ENCODE measurements at regions not wholly inside any gene's neighbourhood (a gene's known extent, or its start where the extent isn't known, plus 50 kb on each side); places are given as distances from the start of the nearest gene placed in this dataset.

DNA sequence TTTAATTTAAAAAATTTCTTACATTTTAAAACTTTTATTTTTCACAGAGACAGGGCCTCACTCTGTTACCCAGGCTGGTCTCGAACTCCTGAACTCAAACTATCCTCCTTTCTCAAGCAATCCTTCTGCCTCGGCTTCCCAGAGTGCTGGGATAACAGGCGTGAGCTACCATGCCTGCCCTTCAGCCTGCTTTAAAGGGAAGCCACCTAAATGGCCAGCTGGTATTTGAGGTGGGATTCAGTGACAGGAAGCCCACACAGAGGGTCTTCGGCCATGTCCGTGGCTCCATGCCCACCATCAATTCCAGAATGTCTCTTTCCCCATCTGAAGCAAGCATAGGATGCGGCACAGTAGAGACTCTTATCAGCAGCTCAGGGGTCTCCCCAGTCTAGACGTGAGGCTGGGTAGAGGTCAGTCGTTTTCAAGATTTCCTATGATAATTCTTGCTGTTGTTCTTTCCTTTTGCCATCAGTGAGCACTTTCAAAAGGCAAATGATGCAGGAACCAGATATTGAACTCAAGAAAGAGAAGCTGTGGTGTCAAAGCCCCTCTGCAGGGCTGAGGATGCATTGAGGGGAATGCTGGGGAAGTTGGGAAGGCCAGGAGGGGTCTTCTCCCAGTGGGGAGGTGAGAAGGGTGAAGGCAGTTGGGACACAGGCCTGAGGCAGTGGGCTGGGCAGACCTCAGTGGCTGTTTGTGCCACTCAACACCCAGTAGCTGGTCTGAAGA, 291.5 kb upstream of the IGFBP3 start:
- TF ChIP-seq POLR2A (IDR thresholded peaks at IDR 0.05): no peak
- TF ChIP-seq, protein P1, sequence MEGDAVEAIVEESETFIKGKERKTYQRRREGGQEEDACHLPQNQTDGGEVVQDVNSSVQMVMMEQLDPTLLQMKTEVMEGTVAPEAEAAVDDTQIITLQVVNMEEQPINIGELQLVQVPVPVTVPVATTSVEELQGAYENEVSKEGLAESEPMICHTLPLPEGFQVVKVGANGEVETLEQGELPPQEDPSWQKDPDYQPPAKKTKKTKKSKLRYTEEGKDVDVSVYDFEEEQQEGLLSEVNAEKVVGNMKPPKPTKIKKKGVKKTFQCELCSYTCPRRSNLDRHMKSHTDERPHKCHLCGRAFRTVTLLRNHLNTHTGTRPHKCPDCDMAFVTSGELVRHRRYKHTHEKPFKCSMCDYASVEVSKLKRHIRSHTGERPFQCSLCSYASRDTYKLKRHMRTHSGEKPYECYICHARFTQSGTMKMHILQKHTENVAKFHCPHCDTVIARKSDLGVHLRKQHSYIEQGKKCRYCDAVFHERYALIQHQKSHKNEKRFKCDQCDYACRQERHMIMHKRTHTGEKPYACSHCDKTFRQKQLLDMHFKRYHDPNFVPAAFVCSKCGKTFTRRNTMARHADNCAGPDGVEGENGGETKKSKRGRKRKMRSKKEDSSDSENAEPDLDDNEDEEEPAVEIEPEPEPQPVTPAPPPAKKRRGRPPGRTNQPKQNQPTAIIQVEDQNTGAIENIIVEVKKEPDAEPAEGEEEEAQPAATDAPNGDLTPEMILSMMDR (IDR thresholded peaks at IDR 0.05): no peak
